ENCODE measurements at regions not wholly inside any gene's neighbourhood (a gene's known extent, or its start where the extent isn't known, plus 50 kb on each side); places are given as distances from the start of the nearest gene placed in this dataset.
"Not testable (repeated sequence)": the region's sequence is repeated elsewhere in the genome, so short reads cannot be mapped to it uniquely, and the experiment has no call there.

DNA sequence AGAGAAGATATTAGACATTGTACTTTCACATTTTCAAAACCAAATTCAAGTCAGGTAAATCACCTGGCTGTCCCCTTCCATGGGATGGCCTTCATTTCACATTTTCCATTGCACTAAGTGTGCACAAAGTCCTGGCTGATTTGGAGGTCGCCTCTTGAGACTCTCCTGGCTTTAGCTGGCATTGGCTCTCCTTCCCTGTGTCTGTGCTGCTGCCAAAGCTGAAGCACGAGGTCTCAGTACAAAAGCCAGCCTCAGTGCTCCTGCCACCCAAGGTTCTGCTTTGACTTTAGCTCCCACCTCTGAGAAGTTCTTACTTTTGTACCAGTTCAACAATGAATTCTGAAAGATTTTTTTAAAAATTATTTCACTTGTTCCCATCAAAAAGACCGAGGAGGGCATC lies 289.2 kb upstream of the CNR1 start:
- no peak for DNase-seq (ENCODE audit: low read depth)

DNA sequence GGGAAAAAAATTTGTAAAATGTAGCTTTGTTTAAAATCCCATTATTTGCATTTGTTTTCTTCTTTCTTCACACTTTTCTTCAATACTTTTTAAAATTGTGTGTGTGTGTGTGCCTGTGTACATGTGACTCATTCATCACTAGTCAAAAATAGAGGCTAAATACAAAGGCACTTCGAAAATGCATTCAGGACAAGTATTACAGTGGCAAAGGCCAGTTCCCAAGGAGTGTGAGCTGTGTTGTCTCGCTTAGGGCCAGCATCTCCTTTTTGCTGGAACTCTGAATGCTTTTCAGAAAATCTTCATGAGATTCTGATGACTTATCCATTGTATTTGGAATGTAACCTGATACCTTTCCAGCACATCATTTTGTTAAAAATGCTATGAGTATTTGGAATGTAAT lies 288.5 kb upstream of the CNR1 start:
- no peak for DNase-seq (ENCODE audit: low read depth)

DNA sequence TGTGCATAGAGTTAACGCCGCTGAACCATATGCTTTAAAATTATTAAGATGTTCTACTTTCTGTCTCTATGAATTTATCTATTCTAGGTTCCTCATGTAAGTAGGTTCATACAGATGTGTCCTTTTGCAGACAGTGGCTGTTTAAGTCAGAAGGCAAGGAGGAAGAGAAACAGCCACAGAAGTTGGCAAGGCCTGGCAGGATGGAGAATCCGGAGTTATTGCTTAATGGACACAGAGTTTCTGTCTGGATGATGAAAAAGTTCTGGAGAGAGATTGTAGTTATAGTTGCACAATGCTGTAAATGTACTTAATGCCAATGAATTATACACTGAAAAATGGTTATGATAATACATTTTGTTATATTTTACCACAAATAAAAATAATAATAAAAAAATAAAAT lies 283.6 kb upstream of the CNR1 start:
- DNase-seq (ENCODE audit: low read depth) = no peak

GRCh38 chr6:88445188-88445965 lies 279.2 kb upstream of the CNR1 start:
- DNase-seq (ENCODE audit: low read depth) = no peak

- DNase-seq (ENCODE audit: low read depth) = no peak
These were observed 277.4 kb upstream of the CNR1 start for GRCh38 chr6:88443554-88443953.

DNA sequence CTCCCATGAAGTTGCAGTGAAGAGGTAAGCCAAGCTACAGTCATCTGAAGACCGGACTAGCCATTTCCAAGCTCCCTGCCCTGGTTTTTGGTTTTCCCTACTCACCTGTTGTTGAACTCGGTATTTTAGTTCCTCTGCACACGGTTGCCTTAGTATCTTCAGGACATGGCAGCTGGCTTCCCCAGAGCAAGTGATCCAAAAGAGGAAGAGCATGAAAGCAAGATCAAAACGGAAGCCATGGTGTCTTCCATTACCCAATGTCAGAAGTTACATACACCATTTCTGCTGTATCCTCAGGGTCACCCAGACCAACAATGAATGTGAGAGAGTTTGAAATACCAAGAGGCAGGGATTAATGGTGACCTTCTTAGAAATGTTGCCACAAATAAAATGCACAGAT lies 276.6 kb upstream of the CNR1 start:
- no peak for DNase-seq (ENCODE audit: low read depth)

- no peak for DNase-seq (ENCODE audit: low read depth)
These were observed 275.2 kb upstream of the CNR1 start for GRCh38 chr6:88441346-88441745.

- DNase-seq (ENCODE audit: low read depth) = no peak
These were observed 261.9 kb upstream of the CNR1 start for GRCh38 chr6:88428068-88428467.

DNA sequence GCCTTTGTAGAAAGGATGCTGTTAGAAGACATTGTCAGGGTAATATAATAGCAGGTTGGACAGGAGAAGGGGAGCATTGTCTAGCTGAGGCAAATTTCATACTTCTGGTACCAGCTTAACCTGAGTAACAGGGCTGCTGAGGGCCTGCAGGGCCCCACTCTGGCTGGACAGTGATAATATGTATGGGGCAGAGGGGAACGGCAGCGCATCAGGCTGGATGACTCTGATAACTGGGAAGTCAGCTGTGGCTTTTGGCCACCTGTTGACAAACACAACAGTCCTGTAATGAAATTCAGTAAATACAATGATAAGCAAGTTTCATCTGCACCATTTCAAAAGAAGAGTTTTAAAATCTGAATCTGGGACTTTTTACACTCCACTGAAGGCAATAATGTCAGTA lies 259.9 kb upstream of the CNR1 start:
- DNase-seq (ENCODE audit: low read depth) = no peak

GRCh38 chr6:88422831-88423230 lies 256.7 kb upstream of the CNR1 start:
- DNase-seq (ENCODE audit: low read depth) = no peak

- DNase-seq (ENCODE audit: low read depth) = not testable (repeated sequence)
These were observed 254.9 kb upstream of the CNR1 start for GRCh38 chr6:88420967-88421488.

GRCh38 chr6:88418921-88419810 lies 253.0 kb upstream of the CNR1 start:
- not testable (repeated sequence) for DNase-seq (ENCODE audit: low read depth)

GRCh38 chr6:88417361-88417760 lies 251.2 kb upstream of the CNR1 start:
- not testable (repeated sequence) for DNase-seq (ENCODE audit: low read depth)

DNA sequence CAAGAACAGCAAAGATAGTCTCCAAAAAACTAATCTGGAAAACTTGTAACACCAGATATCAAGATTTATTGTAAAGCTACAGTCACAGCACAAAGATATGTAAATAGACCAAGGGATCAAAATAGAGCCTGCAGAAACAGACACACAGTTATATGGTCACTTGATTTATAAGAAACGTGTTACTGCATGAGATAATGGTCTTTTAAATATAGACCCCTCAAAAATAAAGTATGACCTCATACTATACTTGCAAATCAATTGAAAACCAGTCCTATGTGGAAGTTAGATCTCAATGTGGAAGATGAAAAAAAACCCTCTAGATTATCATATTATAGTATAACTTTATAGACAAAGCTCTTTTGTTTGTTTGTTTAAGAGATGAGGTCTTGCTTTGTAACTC lies 247.3 kb upstream of the CNR1 start:
- no peak for DNase-seq (ENCODE audit: low read depth)

DNA sequence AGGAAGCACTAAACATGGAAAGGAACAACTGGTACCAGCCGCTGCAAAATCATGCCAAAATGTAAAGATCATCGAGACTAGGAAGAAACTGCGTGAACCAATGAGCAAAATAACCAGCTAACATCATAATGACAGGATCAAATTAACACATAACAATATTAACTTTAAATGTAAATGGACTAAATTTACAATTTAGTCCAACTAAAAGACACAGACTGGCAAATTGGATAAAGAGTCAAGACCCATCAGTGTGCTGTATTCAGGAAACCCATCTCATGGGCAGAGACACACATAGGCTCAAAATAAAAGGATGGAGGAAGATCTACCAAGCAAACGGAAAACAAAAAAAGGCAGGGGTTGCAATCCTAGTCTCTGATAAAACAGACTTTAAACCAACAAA lies 242.2 kb upstream of the CNR1 start:
- DNase-seq (ENCODE audit: low read depth) = not testable (repeated sequence)

- DNase-seq (ENCODE audit: low read depth) = not testable (repeated sequence)
These were observed 240.5 kb upstream of the CNR1 start for GRCh38 chr6:88406674-88407073.

DNA sequence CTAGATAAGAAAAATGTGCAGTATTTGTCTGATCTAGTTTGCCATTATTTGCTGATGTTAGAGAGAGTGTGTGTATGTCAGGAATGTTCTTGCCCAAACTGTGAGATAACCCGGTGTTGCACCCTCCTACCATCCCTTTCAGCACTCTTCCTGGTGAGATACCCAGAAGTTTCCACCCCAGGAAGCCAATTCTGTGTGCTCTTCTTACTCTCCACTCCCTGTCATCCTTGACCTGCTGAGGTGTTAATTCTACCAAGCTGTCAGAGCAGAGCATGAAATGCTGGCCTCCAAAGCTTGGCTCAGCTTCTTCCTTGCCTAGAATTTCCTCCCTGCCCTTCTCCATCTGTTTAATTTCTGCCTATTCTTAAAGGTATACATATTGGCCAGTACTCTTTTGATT lies 237.3 kb upstream of the CNR1 start:
- no peak for DNase-seq (ENCODE audit: low read depth)

DNA sequence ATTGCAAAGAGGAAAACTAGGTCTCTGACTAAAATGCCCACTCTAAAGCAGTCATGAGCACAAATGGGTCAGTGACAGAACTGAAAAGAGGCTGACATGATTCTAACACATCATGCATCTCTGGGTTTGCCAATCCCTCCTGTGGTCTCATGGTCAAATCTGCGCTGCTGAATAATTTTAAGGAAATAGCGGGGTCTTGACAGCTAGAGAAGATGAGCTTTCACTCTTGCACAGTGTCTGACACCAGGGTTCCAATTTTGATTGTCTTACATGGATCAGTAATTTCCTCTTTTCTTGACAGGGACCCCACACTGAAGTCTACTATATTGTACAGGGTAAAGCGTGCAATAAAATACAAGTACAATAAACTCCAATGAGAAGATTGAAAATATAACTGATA lies 236.8 kb upstream of the CNR1 start:
- DNase-seq (ENCODE audit: low read depth) = no peak

DNA sequence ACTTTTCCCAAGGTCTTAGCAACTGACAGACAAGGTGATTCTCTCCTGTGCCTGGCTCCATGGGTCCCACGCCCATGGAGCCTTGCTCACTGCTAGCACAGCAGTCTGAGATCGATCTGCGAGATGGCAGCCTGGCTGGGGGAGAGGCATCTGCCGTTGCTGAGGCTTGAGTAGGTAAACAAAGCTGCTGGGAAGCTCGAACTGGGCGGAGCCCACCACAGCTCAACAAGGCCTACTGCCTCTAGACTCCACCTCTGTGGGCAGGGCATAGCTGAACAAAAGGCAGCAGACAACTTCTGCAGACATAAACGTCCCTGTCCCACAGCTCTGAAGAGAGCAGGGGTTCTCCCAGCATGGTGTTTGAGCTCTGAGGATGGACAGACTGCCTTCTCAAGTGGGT lies 224.9 kb upstream of the CNR1 start:
- DNase-seq (ENCODE audit: low read depth) = not testable (repeated sequence)

DNA sequence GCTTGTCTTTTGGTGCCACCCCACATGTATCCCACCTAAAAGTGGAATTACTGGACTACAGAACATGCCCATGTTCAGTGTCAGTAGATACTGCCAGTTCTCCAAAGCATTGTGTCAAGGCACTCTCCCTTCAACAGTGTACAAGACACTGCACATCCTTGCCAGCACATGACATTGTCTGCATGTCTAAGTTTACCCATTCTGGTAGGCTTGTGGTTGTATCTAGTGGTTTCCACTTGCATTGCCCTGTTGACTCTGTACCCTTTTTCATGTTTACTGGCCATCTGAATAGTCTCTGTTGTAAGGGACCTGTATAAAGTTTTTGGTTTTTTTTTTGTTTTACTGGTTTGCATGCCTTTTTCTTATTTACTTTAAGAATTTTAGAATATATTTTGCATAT lies 222.4 kb upstream of the CNR1 start:
- DNase-seq (ENCODE audit: low read depth) = no peak

DNA sequence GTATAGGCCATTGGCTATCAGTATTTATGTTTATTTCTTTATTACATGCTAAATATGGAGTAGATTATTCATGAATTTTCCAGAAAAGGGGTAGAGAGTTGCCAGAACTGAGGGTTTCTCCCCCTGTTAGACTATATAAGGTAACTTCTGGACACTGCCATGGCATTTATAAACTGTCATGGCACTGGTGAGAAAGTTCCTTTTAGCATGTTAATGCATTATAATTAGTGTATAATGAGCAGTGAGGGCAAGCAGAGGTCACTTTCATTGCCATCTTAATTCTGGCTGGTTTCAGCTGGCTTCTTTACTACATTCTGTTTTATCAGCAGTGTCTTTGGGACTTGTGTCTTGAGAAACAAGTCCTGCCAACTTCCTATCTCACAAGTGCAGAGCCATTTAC lies 220.0 kb upstream of the CNR1 start:
- DNase-seq (ENCODE audit: low read depth) = no peak

DNA sequence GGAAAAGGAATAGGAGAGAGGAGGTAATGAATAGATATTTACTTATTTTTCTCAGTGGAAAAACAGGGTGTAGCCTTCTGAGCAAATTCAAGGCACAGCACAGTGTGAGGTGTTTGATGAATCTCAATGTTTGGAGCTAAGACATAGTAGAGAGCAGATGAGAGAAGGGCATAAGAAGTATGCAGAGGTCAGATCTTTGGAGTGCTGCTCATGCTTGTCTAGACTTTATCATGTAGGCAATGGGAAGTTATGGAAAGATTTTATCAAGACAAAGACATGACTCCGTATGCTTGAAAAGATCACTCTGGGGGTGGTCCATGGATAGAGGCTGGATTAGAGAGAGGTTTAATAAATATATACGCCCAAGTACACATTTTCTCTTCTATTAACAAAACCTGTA lies 217.0 kb upstream of the CNR1 start:
- DNase-seq (ENCODE audit: low read depth) = no peak

DNA sequence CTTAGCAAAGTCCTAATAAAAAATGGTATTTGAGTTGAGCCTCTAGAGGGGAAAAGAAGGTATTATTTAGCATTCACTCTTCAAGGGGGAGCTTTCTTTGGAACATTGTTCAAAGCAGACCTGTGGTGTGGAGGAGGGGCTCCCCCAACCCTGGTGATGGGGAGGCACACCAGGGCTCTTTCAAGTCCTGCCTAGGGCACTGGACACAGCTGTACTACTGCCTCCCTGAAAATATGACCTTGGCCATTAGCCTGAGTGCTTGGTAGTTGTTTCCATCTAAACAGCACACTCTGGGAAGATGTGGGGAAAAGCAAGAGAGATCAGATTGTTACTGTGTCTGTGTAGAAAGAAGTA lies 215.1 kb upstream of the CNR1 start:
- DNase-seq (ENCODE audit: low read depth) = no peak

Data from HS-27A (cell line).